OCI-LY1 (cell line): ENCODE measurements at regions not wholly inside any gene's neighbourhood (a gene's known extent, or its start where the extent isn't known, plus 50 kb on each side); places are given as distances from the start of the nearest gene placed in this dataset.

ENCODE experiments used
- H2AFZ ChIP-seq: fragments of 200-600 bp; sonication (generic), shearing (Covaris generic); 2 replicates; pipeline ENCODE4 v1.6.0; 2014; ENCODE audit warnings: antibody characterized with exemption, mild to moderate bottlenecking, low read length
- H3F3A ChIP-seq: fragments of 200-600 bp; sonication (generic), shearing (Covaris generic); 2 replicates; pipeline ENCODE4 v1.6.0; 2014; ENCODE audit warnings: mild to moderate bottlenecking, antibody characterized with exemption, low read length, moderate library complexity; ENCODE audit not compliant: insufficient read depth
- H3K27ac ChIP-seq: fragments of 200-600 bp; sonication (generic); 2 replicates; pipeline ENCODE4 v1.5.1; 2014; ENCODE audit warnings: low read length, mixed run types, mild to moderate bottlenecking, low read depth; ENCODE audit not compliant: poor library complexity, severe bottlenecking
- H3K27me3 ChIP-seq: fragments of 200-600 bp; sonication (generic); 2 replicates; pipeline ENCODE4 v1.6.0; 2014; ENCODE audit warnings: antibody characterized with exemption, mild to moderate bottlenecking, low read length, moderate library complexity; ENCODE audit not compliant: insufficient read depth
- H3K36me3 ChIP-seq: fragments of 200-600 bp; sonication (generic); 2 replicates; pipeline ENCODE4 v1.6.1; 2014; ENCODE audit warnings: mild to moderate bottlenecking, antibody characterized with exemption, low read length, moderate library complexity, mixed read lengths; ENCODE audit not compliant: insufficient read depth
- H3K4me1 ChIP-seq: fragments of 200-600 bp; sonication (generic); 2 replicates; pipeline ENCODE4 v1.5.1; 2014; ENCODE audit warnings: mild to moderate bottlenecking, low read length, moderate library complexity; ENCODE audit not compliant: insufficient read depth, severe bottlenecking
- H3K4me2 ChIP-seq: fragments of 200-600 bp; sonication (generic), shearing (Covaris generic); 2 replicates; pipeline ENCODE4 v1.6.1; 2014; ENCODE audit warnings: low read length
- H3K4me3 ChIP-seq: fragments of 200-600 bp; sonication (generic); 2 replicates; pipeline ENCODE4 v1.5.1; 2014; ENCODE audit warnings: low read length, low read depth, mild to moderate bottlenecking, mixed read lengths; ENCODE audit not compliant: poor library complexity, severe bottlenecking
- H3K79me2 ChIP-seq: fragments of 200-600 bp; shearing (Covaris generic); 2 replicates; pipeline ENCODE4 v1.6.1; 2016; ENCODE audit warnings: mixed run types, low read length, mixed read lengths; ENCODE audit not compliant: insufficient read depth
- H3K9ac ChIP-seq: fragments of 200-600 bp; sonication (generic), shearing (Covaris generic); 2 replicates; pipeline ENCODE4 v1.6.1; 2014; ENCODE audit warnings: mild to moderate bottlenecking, low read length, mixed read lengths
- H3K9me2 ChIP-seq: fragments of 200-600 bp; sonication (generic), shearing (Covaris generic); 2 replicates; pipeline ENCODE4 v1.6.1; 2014; ENCODE audit warnings: low read depth, mild to moderate bottlenecking, low read length, mixed read lengths
- H3K9me3 ChIP-seq: fragments of 200-600 bp; shearing (Covaris generic); 2 replicates; pipeline ENCODE4 v1.6.1; 2014; ENCODE audit warnings: low read length, mixed read lengths
- H4K20me1 ChIP-seq: fragments of 200-600 bp; sonication (generic), shearing (Covaris generic); 2 replicates; pipeline ENCODE4 v1.6.0; 2016; ENCODE audit warnings: mild to moderate bottlenecking, low read length; ENCODE audit not compliant: insufficient read depth
- EZH2 ChIP-seq: fragments of 200-600 bp; sonication (generic), shearing (Covaris generic); IDR thresholded peaks from 2 replicates; pipeline ENCODE4 v1.8.0; 2017; ENCODE audit warnings: borderline replicate concordance, mixed run types, mild to moderate bottlenecking, antibody characterized with exemption, low read length, moderate library complexity, mixed read lengths
- TF ChIP-seq, protein P1 (sequence below): fragments of 200-600 bp; sonication (generic), shearing (Covaris generic); IDR thresholded peaks from 2 replicates; pipeline ENCODE4 v1.5.1; 2017; ENCODE audit warnings: mild to moderate bottlenecking, antibody characterized with exemption, low read length, moderate library complexity, mixed read lengths

DNA sequence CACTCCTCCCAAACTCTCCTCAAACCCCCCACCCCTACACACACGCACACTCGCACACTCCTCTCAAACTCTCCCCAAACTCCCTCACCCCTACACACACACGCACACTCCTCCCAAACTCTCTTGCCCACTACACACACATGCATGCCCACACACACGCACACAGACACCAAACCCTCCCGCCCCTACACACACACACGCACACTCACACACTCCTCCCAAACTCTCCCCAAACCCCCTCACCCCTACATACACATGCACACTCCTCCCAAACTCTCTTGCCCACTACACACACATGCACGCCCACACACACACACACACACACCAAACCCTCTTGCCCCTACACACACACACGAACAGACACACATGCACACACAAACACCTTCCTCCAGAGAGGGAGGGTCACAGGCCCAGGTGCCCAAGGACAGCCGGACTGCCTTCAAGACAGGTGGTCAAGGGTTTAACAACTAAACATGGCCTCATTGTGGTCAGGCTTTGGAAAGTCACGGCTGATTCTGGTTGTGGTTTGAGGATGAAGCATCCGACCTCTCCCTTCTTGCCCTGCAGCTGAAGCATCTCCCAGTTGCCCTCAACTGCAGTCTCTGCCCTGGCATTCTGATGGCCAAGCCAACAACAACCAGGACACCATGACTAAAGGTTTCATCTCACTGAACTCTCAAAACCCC is 72.3 kb upstream of the SNTG2 start:
- H3K36me3 ChIP-seq = no peaks in the 10 kb centered on the region
- no peak overlapping the region for H2AFZ ChIP-seq
- H3K9me3 ChIP-seq = no peaks in the 10 kb centered on the region
- no peak overlapping the region for H3K4me2 ChIP-seq
- no peaks in the 10 kb centered on the region for H3K79me2 ChIP-seq
- no peaks in the 10 kb centered on the region for H3F3A ChIP-seq
- no peaks in the 10 kb centered on the region for H4K20me1 ChIP-seq
- H3K27me3 ChIP-seq = 0 out of 2 replicates have a peak, but pooled peaks cover 5% of the 10 kb centered on the region
- H3K9ac ChIP-seq = no peak overlapping the region
- no peaks in the 10 kb centered on the region for H3K4me1 ChIP-seq
- H3K27ac ChIP-seq = no peak overlapping the region
- no peak overlapping the region for H3K4me3 ChIP-seq
- H3K9me2 ChIP-seq = no peaks in the 10 kb centered on the region
- TF ChIP-seq, protein P1, sequence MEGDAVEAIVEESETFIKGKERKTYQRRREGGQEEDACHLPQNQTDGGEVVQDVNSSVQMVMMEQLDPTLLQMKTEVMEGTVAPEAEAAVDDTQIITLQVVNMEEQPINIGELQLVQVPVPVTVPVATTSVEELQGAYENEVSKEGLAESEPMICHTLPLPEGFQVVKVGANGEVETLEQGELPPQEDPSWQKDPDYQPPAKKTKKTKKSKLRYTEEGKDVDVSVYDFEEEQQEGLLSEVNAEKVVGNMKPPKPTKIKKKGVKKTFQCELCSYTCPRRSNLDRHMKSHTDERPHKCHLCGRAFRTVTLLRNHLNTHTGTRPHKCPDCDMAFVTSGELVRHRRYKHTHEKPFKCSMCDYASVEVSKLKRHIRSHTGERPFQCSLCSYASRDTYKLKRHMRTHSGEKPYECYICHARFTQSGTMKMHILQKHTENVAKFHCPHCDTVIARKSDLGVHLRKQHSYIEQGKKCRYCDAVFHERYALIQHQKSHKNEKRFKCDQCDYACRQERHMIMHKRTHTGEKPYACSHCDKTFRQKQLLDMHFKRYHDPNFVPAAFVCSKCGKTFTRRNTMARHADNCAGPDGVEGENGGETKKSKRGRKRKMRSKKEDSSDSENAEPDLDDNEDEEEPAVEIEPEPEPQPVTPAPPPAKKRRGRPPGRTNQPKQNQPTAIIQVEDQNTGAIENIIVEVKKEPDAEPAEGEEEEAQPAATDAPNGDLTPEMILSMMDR = no peak
- no peak for TF ChIP-seq EZH2

DNA sequence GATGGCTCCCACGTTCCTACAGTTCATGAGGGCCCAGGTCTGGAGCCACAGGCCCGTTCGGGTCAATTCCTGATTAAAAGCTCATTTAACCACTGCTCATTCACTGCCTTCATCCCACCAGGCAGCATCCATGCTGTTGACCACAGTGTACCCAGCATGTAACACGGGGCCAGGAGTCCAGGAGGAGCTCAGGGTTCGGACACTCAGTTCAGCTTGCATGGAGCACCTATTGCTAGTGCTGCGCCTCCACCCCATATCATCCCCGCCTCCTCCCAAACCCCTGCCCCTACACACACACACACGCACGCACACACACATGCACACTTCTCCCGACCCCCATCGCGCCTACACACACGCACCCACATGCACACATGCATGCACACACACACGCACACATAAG is 72.9 kb upstream of the SNTG2 start:
- Histone ChIP-seq H2AFZ (no peak overlapping the region), H3K4me1 (no peaks in the 10 kb centered on the region), H3K9me2 (no peaks in the 10 kb centered on the region), H3K79me2 (no peaks in the 10 kb centered on the region), H3F3A (no peaks in the 10 kb centered on the region), H3K27ac (no peak overlapping the region), H3K27me3 (0 out of 2 replicates have a peak, but pooled peaks cover 1% of the 10 kb centered on the region), H3K9me3 (no peaks in the 10 kb centered on the region), H3K4me2 (no peak overlapping the region), H3K9ac (no peak overlapping the region), H4K20me1 (no peaks in the 10 kb centered on the region), H3K36me3 (no peaks in the 10 kb centered on the region), H3K4me3 (no peak overlapping the region)
- no peak for TF ChIP-seq EZH2
- TF ChIP-seq, protein P1 = no peak

DNA sequence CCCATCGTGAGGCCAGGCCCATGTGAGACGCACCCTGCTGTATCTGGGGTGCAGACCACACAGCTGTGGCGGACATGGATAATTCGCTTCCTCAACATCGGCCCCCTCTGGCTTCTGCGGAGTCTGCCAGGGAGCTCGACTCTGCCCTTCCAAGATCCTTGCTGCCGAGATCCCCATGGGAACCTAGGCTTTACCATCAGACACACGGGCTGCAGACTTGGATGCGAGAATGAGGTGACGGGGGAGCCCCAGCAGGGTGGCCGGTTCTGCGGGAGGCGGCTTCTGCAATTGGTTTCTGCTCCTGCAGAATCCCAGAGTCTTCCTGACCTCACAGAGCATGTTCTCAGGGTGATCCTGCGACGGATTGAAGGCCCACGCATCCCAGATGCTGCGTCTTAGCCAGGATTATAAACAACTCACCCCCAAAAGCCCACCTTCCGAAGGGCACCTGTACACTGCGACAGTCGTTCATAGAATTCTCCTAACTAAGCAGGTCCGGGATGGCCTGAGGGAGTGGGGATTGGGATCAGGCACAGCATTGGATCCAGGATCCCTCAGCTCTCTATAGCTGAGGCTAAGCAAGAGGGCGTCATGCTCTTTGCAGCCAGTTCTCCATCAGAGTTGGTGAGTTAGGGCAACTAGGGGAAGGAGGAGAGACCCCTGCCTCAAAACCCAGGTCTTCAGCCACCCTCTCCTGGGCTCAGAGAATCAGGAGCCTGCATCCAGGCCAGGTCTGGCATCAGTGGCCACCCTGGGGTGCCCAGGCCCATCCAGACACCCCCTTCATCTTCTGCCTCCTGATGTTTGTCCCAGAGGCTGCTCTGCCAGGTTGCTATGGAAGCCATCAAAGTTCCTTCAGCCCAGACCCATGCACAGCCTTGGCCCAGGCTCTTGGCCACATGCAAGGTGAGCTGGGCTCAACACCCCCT is 74.7 kb upstream of the SNTG2 start:
- Histone ChIP-seq H4K20me1 (no peaks in the 10 kb centered on the region), H2AFZ (no peak overlapping the region), H3K9me3 (no peaks in the 10 kb centered on the region), H3K27me3 (no peaks in the 10 kb centered on the region), H3F3A (no peaks in the 10 kb centered on the region), H3K79me2 (no peaks in the 10 kb centered on the region), H3K4me1 (no peaks in the 10 kb centered on the region), H3K27ac (no peak overlapping the region), H3K9me2 (no peaks in the 10 kb centered on the region), H3K36me3 (no peaks in the 10 kb centered on the region), H3K4me3 (no peak overlapping the region), H3K4me2 (no peak overlapping the region), H3K9ac (no peak overlapping the region)
- TF ChIP-seq EZH2 = no peak
- TF ChIP-seq, protein P1 = no peak
